GM18508 (cell line): ENCODE measurements at regions not wholly inside any gene's neighbourhood (a gene's known extent, or its start where the extent isn't known, plus 50 kb on each side); places are given as distances from the start of the nearest gene placed in this dataset.
"Not testable (repeated sequence)": the region's sequence is repeated elsewhere in the genome, so short reads cannot be mapped to it uniquely, and the experiment has no call there.

Experiments used
- ATAC-seq: cut with Tn5 transposase; IDR thresholded peaks from one replicate; pipeline ENCODE4 v1.9.1; 2021; ENCODE audit warnings: moderate number of reproducible peaks; ENCODE audit not compliant: insufficient read depth, unreplicated experiment

DNA sequence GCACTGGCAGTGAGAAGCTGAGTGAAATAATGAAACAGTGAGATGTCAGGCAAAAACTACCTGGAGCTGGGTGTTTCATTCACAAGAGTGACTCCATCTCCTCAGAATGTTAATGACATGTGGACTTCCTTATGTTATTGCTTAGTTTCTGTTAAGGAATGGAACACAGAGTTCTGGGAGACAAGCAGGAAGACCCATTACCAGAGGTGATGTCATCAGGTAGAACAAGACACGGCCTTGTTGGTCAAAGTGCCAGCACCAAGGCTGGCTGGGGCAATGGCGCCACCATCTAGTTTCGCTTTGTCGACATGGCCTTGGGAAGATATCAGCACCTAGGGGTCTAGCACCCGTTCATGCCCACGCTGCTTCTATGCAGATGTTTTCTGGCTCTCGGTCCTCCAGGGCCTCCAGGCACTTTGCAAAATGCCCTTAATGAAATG is 252.2 kb downstream of the FAM43A start:
- ATAC-seq, result no peak

DNA sequence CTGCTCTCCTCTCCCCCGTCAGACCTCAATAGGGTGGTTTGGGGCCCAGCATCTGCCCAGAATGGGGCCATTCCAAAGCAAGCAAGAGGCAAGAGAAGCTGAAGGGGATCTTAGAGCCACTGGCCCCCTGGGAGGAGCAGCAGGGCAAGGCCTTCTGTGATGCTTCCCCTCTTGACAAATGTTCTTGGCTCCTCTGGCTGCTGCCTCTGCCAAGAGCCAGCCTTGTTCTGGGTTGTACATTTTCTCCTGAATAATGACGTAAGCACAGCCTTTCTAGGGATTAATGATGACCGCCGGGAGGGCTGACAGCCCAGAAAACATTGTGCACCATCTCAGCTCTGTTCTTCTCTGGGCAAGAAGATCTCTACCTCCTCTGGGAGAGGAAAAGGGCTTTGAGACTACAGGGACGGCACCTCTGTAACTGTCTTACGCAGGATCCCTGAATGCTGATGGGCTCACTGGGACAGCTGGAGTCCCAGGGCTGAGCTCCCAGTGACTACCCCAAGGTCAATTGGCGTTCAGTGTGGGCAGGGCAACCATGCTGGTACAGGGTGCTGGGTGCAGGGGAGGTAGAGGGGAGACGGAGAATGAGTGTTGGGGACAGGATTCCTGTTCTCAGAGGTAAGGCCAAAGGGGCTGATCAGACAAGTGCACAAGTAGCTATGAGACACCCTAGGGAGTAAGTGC is 253.3 kb downstream of the FAM43A start:
- ATAC-seq, result no peak

DNA sequence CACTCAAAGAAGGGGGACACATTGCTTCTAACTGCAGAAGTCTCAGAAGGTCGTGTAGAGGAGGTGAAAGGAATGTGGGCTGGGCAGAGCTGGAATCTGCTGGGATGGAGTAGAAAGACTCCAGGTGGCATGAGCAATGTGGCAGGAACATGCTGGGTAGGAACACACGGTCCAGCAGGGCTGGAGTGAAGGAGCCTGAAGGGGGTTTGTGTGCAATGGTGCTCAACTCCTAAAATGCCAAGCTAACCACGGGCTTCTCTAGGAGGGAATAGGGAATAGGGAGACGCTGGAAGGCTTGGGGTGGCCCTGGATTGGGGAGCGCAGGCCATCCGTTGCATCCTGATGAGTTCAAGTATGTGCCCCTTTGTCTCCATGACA is 253.8 kb downstream of the FAM43A start:
- no peak for ATAC-seq

DNA sequence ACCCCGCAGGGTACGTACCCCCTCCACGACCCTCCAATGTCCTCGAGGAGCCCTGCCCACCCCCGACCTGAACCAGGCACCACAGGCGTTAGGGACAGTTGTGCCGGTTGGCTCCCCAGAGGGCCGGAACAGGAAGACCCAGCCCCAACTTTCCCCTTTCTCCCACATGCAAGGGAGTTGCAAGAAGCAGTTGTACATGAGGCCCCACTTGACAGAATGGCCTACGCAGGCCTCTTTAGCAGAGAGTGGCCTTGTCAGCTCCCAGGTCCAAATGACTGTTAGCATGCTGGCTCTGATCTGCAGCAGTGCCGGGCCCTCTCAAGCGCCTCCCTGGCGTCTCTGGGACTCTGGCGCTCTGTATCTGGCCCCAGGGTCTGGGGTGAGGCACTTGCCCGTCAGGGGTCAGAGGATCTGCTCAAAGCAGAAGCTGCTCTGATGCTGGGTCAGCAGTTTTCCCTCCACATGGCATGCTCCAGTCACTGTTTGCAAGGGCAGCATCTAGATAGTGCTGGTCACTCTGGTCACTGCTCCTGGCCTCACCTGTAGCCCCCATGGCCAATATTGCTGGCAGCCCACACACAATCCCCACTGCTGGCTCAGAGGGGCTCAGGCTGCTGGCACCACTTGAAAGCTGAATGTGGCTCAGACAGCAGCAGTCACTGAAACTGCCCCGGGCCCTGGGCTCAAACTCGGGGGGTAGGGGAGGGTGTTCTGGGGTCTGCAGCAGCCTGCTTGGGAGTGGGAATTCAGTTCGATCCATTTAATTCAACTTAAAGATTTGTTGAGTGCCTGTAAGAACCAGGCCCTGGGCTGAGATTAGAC is 254.5 kb downstream of the FAM43A start:
- no peak for ATAC-seq

DNA sequence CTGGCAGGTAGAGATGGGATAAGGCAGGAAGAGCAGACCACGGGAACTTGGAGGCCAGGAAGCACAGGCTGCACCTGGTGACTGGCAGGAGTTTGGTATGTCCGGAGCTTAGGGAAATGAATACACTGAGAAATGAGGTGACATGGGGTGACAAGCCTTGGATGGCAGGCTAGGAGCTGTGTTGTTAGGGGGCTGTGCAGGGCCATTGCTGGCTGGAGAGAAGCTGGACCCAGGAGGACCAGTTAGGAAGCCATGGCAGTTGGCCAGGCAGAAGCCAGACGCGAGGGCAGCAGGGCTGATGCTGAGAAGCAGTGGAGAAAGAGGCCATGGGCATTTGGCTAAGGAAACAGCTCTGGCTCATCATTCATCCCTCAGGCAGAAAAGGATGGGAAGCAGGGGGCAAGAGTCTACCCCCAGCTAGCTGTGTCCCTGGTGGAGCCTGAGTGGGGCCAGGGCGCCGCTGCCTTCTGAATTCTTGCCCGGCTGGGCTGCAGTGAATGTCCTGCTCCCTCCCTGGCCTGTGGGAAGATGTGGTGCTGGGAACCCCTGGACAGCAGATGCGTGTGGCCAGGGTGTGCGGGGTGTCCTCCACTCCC is 255.8 kb downstream of the FAM43A start:
- no peak for ATAC-seq

DNA sequence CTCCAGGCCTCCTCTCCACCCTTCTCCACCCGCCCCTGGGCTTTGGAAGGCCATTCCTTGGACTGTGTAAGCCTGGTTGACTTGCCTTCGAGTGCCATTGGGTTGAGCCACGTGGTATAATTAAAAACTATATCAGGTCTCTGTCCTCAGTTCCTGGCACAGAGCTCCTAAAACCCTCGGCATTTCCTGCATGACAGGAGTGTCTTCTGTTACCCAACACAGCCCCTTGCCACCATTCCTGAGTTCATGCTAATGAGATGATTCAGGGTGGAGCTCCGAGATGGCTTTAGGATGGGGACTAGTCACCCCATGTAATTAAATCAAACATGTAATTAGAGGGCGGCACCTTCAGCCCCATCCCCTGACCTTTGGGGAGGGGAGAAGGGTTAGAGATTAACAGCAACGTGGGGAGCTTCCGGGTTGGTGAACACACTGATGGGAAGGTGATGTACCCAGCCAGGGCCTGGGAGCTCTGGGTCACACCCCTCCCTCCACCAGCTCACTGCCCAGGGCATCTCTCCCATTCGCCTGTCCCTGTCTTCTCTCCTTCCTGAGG is 256.4 kb downstream of the FAM43A start:
- ATAC-seq, result no peak

DNA sequence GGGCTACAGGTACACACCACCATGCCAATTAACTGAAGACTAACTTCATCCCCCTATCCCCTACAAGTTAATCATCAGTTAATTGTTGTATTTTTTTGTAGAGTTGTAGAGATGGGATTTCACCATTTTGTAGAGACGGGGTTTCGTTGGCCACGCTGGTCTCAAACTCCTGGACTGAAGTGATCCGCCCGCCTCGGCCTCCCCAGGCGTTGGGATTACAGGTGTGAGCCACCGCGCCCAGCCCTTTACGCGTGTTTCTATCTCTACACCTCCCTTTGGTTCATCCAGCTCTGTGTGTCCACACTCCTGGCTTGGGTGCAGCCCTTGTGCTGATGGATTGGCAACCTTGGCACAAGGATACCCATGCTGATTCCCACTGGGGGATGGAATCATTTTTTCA is 258.8 kb downstream of the FAM43A start:
- ATAC-seq, result no peak

DNA sequence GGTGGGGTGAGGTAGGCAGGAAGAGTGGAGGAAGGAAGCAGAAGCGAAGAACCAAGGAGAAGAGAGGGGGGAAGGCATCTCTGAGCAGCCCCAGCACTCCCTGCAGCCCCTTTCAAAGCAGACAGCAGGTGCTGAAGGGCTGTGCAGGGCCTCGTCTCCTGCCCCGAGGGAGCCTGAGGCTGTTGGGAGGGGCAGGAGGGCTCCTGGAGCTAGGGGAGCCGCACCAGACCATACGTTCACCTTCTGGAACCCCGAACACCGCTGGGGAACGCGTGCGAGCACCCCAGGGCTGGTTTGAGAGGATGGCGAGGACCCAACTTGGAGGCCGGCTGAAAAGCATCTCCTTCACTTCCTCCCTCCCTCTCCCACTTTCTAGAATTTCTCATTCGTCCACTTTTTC is 259.8 kb downstream of the FAM43A start:
- ATAC-seq, result no peak

DNA sequence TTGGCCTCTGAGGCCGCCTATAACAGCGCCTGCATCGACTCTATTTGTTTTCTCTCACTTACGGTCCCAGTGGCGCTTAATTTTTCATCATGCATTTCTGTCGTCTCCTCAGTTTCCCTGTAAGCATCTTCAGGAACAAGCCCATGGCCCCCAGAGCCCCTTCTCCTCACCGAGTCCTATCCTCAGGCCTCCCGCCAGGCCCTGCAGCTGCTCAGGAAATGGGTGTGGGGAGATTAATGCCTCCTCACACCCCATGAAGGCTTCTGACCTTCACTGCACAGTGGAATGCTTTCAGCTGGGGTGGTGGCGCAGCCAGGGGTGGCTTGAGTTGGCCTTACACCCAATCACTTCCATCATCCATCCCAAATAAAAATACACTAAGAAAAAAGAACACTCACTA is 260.4 kb downstream of the FAM43A start:
- ATAC-seq, result no peak

DNA sequence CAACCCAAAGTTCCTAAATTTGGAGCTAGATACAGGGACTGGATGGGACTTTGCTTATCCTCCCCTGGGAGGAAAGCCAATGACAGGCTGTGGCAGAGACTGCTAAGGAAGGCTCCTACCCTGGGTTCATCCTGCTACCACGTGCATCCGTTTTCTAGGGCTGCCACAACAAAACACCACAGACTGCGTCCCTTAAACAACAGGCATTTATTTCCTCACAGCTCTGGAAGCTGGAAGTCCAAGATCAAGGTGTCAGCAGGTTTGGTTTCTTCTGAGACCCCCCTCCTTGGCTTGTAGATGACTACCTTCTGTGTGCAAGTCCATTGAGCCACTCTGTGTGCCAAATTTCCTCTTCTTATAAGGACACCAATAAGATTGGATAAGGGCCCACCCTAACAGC is 263.9 kb downstream of the FAM43A start:
- no peak for ATAC-seq

DNA sequence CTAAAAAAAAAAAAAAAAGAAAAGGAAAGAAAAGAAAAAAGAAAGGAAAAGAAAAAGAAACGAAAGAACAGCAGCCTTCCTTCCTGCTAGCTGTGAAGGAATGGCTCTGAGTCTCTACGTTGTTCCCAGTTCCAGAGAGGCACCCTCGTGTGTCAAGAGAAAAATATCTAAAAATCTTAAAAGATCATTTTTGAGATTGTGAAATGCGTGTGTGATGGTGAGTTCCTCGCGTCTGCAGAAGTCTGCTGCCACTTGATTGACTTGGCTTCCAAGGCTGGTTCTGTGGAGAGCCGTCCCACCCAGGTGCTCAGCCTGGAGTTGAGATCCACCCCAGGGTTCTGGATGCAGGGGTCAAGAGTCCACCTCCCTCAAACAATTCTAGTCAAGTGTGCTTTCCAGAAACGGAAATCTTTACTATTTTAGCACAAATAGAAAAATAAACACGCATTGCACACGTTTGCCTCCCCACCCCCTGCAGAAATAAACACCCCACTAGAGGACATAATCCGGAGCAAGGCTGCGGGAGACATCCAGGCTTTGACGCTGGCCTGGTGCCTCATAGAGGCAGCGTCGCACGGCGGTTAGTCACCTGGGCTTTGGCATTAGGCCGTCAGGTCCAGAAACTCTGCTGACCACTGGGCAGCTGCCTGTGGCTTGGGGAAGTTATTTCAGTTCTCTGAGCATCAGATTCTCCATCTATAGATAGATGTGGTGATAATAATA is 265.4 kb downstream of the FAM43A start:
- no peak for ATAC-seq

DNA sequence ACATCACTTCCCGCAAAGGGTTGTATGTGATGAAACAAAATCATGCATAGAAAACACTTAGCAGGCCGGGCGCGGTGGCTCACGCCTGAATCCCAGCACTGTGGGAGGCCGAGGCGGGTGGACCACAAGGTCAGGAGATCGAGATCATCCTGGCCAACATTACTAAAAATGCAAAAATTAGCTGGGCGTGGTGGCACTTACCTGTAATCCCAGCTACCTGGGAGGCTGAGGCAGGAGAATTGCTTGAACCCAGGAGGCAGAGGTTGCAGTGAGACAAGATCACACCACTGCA is 265.9 kb downstream of the FAM43A start:
- ATAC-seq, result not testable (repeated sequence)

DNA sequence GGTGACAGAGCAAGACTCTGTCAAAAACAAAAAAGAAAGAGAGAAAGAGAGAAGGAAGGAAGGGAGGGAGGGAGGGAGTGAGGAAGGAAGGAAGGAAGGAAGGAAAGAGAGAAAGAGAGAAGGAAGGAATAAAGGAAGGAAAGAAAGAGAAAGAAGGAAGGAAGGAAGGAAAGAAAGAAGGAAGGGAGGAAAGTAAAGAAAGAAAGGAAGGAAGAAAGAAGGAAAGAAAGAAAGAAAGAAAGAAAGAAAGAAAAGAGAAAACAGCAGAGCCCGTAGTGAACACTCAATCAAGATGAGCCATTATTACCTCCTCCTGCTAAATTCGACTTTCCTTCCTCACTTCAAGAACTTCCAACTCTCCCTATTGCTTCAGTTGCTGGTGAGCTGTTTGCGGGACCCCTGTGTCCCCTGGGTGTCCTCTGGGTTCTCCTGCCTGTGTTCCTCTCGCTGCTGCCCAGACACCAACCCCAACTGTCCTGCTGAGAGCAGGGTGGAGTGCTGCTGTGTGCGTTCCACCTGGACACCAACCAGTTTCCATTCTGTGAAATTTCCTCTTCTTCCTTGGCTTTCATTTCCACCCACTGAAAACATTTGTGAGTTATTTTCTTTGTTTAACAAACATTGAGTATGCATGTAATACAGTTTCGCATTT is 266.4 kb downstream of the FAM43A start:
- no peak for ATAC-seq

DNA sequence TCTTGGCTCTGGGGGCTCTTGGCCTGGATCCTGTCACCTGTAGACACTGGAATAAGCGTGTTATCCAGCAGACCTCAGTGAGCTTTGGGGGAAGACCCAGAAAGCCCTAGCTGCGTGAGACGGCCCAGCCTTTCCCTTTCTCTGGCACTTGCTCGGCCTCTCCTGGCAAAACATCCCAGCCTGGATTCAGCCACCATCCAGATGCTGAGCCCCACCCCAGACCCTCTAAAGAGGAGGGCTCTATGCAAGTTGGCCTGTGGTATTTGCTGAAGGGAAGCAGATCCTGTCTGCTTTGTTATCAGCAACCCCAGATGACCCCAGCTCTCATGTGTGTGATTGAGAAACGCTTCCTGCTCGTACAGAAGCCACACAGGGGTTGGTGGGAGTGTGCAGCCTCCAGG is 267.2 kb downstream of the FAM43A start:
- no peak for ATAC-seq

DNA sequence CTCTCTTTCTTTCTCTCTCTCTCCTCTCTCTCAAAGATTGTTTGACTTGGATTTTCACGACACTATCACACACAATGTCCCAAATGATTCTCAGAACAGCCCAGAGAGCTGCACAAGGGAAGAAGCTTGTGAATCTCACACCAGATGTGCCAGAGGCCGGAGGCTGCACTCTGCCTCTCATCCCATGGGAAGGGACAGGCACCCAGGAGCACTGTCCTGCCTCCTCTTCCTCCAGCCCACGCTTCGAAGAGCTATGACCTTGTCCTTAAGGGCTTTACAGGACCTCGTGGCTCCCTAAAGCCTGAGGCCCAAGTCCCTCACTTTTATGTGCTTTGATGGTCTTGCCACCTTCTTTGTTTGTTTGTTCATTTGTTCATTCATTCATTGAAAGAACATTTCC is 267.6 kb downstream of the FAM43A start:
- ATAC-seq, result no peak

DNA sequence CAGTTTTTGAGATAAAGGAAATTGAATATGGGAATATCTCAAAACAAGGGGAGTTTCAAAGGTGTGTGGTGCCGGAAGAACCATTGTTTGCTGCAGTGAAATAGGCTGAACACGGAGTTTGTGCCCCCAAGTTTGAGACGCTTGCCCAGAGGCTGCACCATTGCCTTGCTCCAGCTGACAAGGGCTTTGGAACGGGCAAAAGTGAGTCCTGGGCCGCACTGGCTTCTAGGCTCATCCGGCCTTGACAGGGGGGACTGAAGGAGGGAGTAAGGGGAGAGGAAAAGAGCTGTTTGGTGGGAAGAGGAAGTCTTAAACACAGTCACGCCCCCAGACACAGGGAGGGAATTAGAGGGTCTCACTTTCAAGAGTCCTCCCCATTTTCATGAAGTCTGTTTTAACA is 269.9 kb downstream of the FAM43A start:
- no peak for ATAC-seq

DNA sequence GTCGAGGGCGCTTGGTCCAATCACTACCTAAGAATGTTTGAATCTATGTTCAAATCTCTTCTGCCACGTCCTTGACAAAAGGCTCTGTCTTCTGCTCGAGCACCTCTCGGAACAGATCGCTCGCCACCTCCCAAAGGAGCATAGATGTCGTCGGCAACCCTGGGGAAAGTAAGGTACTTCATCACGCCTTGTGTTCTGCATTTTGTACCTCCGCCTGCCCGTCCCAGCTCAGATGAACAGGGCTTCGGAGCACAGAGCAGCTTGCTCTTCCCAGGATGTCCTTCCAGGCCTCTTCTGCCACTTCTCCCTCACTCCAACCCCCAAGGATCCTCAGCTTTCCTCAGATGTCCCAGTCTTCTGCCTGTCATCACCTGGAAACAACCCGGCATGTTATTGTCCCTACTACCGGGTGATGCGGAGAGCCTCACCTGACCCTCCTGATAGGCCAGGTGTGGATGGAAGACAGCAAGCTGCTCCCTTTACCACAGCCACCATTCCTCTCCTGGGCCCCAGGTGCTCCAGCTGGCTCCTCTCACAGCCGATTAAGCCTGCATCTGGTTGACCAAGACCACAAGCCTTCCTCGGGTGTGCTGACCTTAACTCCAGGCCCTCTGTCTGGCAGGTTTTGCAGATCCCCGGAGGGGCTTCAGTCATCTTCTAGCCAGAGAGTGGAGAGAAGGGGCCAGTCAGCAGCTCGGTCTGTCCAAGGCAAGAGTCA is 270.5 kb downstream of the FAM43A start:
- no peak for ATAC-seq

DNA sequence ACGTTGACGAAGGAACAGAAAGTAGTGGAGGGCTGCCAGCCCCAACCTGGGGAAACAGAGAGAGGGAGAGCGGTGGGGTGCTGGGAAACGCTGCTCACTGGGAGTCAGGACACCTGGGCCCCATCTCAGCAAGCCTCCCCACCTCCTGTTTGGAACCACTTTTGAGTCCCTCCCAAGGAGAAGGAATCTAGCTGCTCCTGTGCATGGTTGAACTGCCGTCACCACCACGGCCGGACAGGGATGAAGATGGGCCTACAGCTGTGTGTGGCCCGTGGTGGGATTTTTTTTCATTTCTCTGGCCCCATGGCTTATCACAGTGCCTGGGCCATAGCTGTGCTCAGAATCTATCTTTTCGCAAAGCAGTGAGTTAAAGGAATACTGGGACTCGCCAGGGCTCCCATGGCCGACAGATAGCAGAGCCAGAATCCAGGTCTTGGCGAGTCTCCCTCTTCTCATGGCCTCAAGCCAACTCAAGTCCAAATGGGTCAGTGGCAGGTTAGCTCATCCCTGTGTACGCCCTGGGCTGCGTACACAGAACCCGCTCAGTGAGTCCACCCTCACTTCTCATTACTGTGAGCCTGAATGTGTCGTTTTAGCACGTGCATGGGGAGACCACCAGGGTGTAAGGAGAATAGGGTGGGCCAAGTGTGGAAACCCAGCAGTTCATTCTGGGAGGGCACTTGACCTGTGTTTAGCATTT is 271.2 kb downstream of the FAM43A start:
- ATAC-seq, result no peak

DNA sequence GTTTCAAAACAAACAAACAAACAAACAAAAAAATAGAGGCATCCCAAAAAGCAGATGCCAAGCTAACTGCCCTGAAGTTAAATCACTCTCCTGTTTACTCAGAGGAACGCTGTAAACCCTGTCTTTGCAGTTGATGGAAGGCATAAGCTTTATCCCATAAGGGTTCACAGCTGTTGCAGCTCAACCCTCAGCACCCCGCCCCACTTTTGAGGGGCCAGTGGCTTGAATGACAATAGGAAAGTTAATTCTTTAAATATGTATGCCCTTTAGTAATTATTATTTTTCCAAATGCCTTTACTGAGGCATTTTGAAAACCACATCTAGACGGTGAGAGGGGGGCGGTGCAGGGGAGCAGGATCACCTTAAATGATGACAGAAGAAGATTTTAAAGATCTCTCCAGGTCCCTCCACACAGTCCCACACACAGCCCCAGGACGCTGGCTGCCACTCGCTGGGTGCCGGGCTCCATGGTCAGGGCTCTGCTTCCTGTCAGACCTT is 272.1 kb downstream of the FAM43A start:
- ATAC-seq, result no peak
